HepG2 (cell line): ENCODE measurements at regions not wholly inside any gene's neighbourhood (a gene's known extent, or its start where the extent isn't known, plus 50 kb on each side); places are given as distances from the start of the nearest gene placed in this dataset.
"Not testable (repeated sequence)": the region's sequence is repeated elsewhere in the genome, so short reads cannot be mapped to it uniquely, and the experiment has no call there.

Experiments
- ATAC-seq: fragments of 200-7000 bp; cut with Tn5 transposase; 3 replicates; pipeline ENCODE4 v1.9.1; 2020; ENCODE audit warnings: mild to moderate bottlenecking, moderate library complexity
- BruUV-seq: library from RNA; stranded (reverse); fragments of 400-500 nt; replicated peaks from 2 replicates; lab custom pipeline; 2021; lab: Mats Ljungman, UMichigan
- CTCF ChIA-PET: fragments of 300-600 bp; formaldehyde crosslinking; extraction: SDS; loops from one replicate; lab custom pipeline; 2021; ENCODE audit warnings: low total read pairs, inconsistent platforms, low intra/inter-chr PET ratio; lab: Yijun Ruan, JAX
- POLR2A ChIA-PET: fragments of 350-600 bp; sonication (Branson Sonifier 250); formaldehyde crosslinking; loops from one replicate; lab custom pipeline; 2020; ENCODE audit warnings: antibody characterized with exemption, inconsistent platforms; lab: Yijun Ruan, JAX
- DNase-seq: peaks from one replicate; pipeline ENCODE4 v3.0.0-alpha.2; 2015; ENCODE audit warnings: low spot score
- FAIRE-seq: peaks from 3 replicates; lab custom pipeline; 2011; peaks lifted over from hg19 to GRCh38; lab: Jason Lieb, UNC
- H2AFZ ChIP-seq: one replicate; pipeline ENCODE4 v1.6.1; 2011; ENCODE audit warnings: low read length, inconsistent platforms
- H3K27ac ChIP-seq: fragments of 300-600 bp; 3 replicates; pipeline ENCODE4 v1.8.0; 2011; ENCODE audit warnings: mixed run types, mild to moderate bottlenecking, mixed read lengths, low read length, inconsistent platforms; ENCODE audit not compliant: insufficient read depth; ENCODE audit errors: extremely low read length
- H3K27me3 ChIP-seq, 2 experiments: fragments of 200-600 bp in 1 of 2; 2 replicates in 1 of 2; 3 replicates in 1 of 2; pipeline versions ENCODE4 v1.6.0 to v1.8.0; 2011; ENCODE audit warnings: low read length in 2 of 2, mild to moderate bottlenecking in 2 of 2, moderate library complexity in 2 of 2, inconsistent platforms in 1 of 2; ENCODE audit not compliant: insufficient read depth in 2 of 2, control insufficient read depth in 1 of 2
- H3K36me3 ChIP-seq, 2 experiments: fragments of 200-600 bp in 1 of 2; replicated peaks in 1 of 2; 2 replicates in 1 of 2; 3 replicates in 1 of 2; pipeline versions ENCODE4 v1.5.1 to v1.8.0; 2011; ENCODE audit warnings: low read length in 2 of 2, inconsistent platforms in 1 of 2; ENCODE audit not compliant: insufficient read depth in 2 of 2, control insufficient read depth in 1 of 2
- H3K4me1 ChIP-seq: 2 replicates; pipeline ENCODE4 v1.5.1; 2012; ENCODE audit warnings: low read length, inconsistent platforms; ENCODE audit not compliant: insufficient read depth
- H3K4me2 ChIP-seq: 2 replicates; pipeline ENCODE4 v1.6.0; 2011; ENCODE audit warnings: low read depth, low read length, inconsistent platforms
- H3K4me3 ChIP-seq, 3 experiments: fragments of 200-600 bp in 1 of 3; sonication (generic), shearing (Covaris generic) in 1 of 3; replicated peaks in 1 of 3; 2 replicates each; pipeline ENCODE4 v1.5.1; 2011 to 2016; ENCODE audit warnings: low read length in 3 of 3, inconsistent platforms in 2 of 3, low read depth in 2 of 3, mild to moderate bottlenecking in 2 of 3, control low read depth in 1 of 3, mixed read lengths in 1 of 3; ENCODE audit not compliant: insufficient read depth in 1 of 3
- H3K79me2 ChIP-seq: one replicate; pipeline ENCODE4 v1.6.1; 2011; ENCODE audit warnings: low read length, inconsistent platforms; ENCODE audit not compliant: insufficient read depth
- H3K9ac ChIP-seq: 2 replicates; pipeline ENCODE4 v1.6.0; 2011; ENCODE audit warnings: mild to moderate bottlenecking, low read depth, low read length, inconsistent platforms; ENCODE audit not compliant: insufficient read depth
- H3K9me3 ChIP-seq: 2 replicates; pipeline ENCODE4 v1.5.1; 2012; ENCODE audit warnings: mild to moderate bottlenecking, low read length
- H4K20me1 ChIP-seq: 2 replicates; pipeline ENCODE4 v1.6.0; 2011; ENCODE audit warnings: inconsistent platforms, mild to moderate bottlenecking, low read length, moderate library complexity; ENCODE audit not compliant: insufficient read depth
- ARNT ChIP-seq: fragments of 450-650 bp; IDR thresholded peaks from 2 replicates; pipeline ENCODE4 v1.6.1; 2017
- CBX2 ChIP-seq, 2 experiments: fragments of 200-600 bp in 1 of 2; sonication (generic); formaldehyde crosslinking in 1 of 2; IDR thresholded peaks; 2 replicates each; pipeline versions ENCODE4 v1.7.0 to v1.8.1; 2018 to 2022; ENCODE audit warnings: low read depth in 2 of 2, low read length in 1 of 2, mild to moderate bottlenecking in 1 of 2, missing genetic modification reagents in 1 of 2
- CEBPB ChIP-seq: IDR thresholded peaks from 2 replicates; pipeline ENCODE4 v1.6.1; 2011; ENCODE audit warnings: low read depth, low read length, improper control_type of control experiment, borderline replicate concordance
- MED13 ChIP-seq: sonication (generic); formaldehyde crosslinking; IDR thresholded peaks from 2 replicates; pipeline ENCODE4 v1.5.0; 2020; ENCODE audit warnings: missing genetic modification reagents
- ZNF121 ChIP-seq: sonication (generic); formaldehyde crosslinking; IDR thresholded peaks from 2 replicates; pipeline ENCODE4 v1.5.0; 2020; ENCODE audit warnings: mild to moderate bottlenecking, missing genetic modification reagents
- ZNF484 ChIP-seq: sonication (generic); formaldehyde crosslinking; IDR thresholded peaks from 2 replicates; pipeline ENCODE4 v1.5.1; 2020; ENCODE audit warnings: mild to moderate bottlenecking, low read depth, missing genetic modification reagents, borderline replicate concordance
- ZNF629 ChIP-seq: sonication (generic); formaldehyde crosslinking; conservative IDR thresholded peaks from 2 replicates; pipeline ENCODE4 v1.5.0; 2020; ENCODE audit warnings: missing genetic modification reagents
- ZNF879 ChIP-seq: sonication (generic); formaldehyde crosslinking; IDR thresholded peaks from 2 replicates; pipeline ENCODE4 v1.8.1; 2023; ENCODE audit warnings: missing genetic modification reagents
- WGBS: methylation state at CpG from one replicate; pipeline ENCODE4 v1.1.6; 2017; ENCODE audit warnings: low lambda C conversion rate; 5-methylcytosine and 5-hydroxymethylcytosine counted together
- in situ Hi-C: cut with HindIII; loops from 2 replicates; pipeline ENCODE4 v1.10.0; 2017; ENCODE audit warnings: low pct_unique_long_range_greater_than_20kb; ENCODE audit not compliant: extremely low pct_ligation_motif_present
- intact Hi-C: fragments of 100-400 bp; cut with micrococcal nuclease; formaldehyde crosslinking; loops from one replicate; pipeline ENCODE4 v1.10.0; 2022; ENCODE audit not compliant: unreplicated experiment

DNA sequence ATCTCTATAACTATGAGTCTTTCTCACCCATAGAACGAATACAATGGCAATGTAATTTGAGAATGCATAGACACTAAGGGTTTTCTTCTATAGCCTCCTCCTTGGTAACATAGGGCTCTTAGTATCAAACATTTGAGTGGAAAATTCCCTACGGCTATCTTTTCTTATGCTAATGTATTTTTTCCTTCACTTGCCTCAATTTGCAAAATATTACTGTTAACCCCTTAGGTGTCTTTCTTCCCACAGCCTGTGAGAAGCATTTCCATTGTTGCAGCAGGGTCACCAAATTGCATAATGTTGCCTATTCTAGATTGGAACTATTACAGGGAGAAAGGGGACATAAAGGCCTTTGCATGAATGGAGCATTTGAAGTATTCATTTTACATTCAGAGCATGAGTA is 140.5 kb upstream of the RAPGEF2 start (continued):
- TF ChIP-seq ZNF879 (CRISPR knock-in tag) (no peak), MED13 (CRISPR knock-in tag) (no peak), CBX2 (IDR thresholded peaks at IDR 0.05; ENCODE audit: low read depth, low read length) (no peak), CBX2 (CRISPR knock-in tag; IDR thresholded peaks at IDR 0.05; ENCODE audit: low read depth) (no peak), ZNF121 (CRISPR knock-in tag) (no peak)
- TF ChIP-seq, all 625 proteins: peak for 0

DNA sequence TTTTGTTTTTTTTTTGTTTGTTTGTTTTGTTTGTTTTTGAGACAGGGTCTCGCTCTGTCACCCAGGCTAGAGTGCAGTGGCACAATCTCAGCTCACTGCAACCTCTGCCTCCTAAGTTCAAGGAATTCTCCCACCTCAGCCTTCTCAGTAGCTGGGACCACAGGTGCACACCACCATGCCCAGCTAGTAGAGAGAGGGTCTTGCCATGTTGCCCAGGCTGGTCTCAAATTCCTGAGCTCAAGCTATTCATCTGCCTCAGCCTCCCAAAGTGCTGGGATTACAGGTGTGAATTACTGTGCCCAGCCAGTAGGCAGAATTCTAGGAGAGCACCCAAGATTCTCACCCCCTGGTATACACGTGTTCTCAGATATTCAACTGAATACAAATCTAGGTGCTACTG is 139.6 kb upstream of the RAPGEF2 start:
- H3K36me3 ChIP-seq, H3K27ac ChIP-seq, intact Hi-C loops, ATAC-seq, POLR2A ChIA-PET, H2AFZ ChIP-seq, H3K4me2 ChIP-seq, H3K9me3 ChIP-seq, FAIRE-seq, H3K79me2 ChIP-seq, BruUV-seq, H4K20me1 ChIP-seq, DNase-seq, H3K27me3 ChIP-seq, H3K9ac ChIP-seq, H3K4me1 ChIP-seq, CTCF ChIA-PET, H3K4me3 ChIP-seq, in situ Hi-C loops: not testable (repeated sequence)
- 60% methylated on average over 2 of the region's 2 CpGs for WGBS

DNA sequence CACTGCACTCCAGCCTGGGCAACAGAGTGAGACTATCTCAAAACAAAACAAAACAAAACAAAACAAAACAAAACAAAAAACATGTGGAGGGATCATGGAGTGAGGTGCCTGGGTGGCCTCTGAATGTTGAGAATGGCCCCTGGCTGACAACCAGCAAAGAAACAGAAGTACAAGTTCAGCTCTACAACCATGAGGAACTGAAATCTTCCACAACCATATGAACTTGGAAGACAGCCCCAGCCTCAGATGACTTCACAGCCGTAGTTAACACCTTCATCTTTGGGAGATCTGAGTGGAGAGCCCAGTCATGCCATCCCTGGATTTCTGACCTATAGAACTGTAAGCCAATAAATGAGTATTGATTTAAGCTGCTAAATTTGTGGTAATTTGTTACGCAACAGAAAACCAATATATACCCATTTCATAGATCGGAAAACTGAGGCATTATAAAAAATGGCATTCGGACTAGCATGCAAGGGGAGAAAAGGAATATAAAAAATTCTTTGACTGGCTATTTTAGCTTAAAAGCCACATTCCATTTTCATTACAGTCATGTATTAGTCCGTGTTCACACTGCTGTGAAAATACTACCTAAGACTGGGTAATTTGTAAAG is 138.7 kb upstream of the RAPGEF2 start:
- intact Hi-C loops (no loop called here), in situ Hi-C loops (no loop called here)
- CTCF ChIA-PET, result no interaction called here
- ATAC-seq (no peak), FAIRE-seq (no peak), DNase-seq (no peak)
- Histone ChIP-seq H3K27ac (no peak overlapping the region), H3K4me1 (no peaks in the 10 kb centered on the region), H3K27me3 (no peaks in the 10 kb centered on the region), H4K20me1 (no peaks in the 10 kb centered on the region), H2AFZ (no peak overlapping the region), H3K79me2 (no peaks in the 10 kb centered on the region), H3K4me3 (no peak overlapping the region), H3K36me3 (no peaks in the 10 kb centered on the region)
- POLR2A ChIA-PET, result no interaction called here
- no TSS peak for BruUV-seq
- TF ChIP-seq CEBPB, result peak; percentile 64; the same call in 1 of the 2 replicates
- TF ChIP-seq ARNT, result no peak
- peak; percentile 74 for TF ChIP-seq ZNF629 (CRISPR knock-in tag)
- no peak for TF ChIP-seq ZNF484
- TF ChIP-seq, all 625 proteins: peak for 2
- Histone ChIP-seq H3K9ac (no peak overlapping the region), H3K4me2 (no peak overlapping the region), H3K9me3 (no peaks in the 10 kb centered on the region)
- WGBS, result 75% methylated on average over 5 of the region's 5 CpGs
